ENCODE measurements at regions not wholly inside any gene's neighbourhood (a gene's known extent, or its start where the extent isn't known, plus 50 kb on each side); places are given as distances from the start of the nearest gene placed in this dataset.

GRCh38 chr7:66556177-66556548, 72.5 kb upstream of the KCTD7 start:
- DNase-seq: no peak
- TF ChIP-seq, protein P1, sequence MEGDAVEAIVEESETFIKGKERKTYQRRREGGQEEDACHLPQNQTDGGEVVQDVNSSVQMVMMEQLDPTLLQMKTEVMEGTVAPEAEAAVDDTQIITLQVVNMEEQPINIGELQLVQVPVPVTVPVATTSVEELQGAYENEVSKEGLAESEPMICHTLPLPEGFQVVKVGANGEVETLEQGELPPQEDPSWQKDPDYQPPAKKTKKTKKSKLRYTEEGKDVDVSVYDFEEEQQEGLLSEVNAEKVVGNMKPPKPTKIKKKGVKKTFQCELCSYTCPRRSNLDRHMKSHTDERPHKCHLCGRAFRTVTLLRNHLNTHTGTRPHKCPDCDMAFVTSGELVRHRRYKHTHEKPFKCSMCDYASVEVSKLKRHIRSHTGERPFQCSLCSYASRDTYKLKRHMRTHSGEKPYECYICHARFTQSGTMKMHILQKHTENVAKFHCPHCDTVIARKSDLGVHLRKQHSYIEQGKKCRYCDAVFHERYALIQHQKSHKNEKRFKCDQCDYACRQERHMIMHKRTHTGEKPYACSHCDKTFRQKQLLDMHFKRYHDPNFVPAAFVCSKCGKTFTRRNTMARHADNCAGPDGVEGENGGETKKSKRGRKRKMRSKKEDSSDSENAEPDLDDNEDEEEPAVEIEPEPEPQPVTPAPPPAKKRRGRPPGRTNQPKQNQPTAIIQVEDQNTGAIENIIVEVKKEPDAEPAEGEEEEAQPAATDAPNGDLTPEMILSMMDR (IDR thresholded peaks at IDR 0.05): no peak

DNA sequence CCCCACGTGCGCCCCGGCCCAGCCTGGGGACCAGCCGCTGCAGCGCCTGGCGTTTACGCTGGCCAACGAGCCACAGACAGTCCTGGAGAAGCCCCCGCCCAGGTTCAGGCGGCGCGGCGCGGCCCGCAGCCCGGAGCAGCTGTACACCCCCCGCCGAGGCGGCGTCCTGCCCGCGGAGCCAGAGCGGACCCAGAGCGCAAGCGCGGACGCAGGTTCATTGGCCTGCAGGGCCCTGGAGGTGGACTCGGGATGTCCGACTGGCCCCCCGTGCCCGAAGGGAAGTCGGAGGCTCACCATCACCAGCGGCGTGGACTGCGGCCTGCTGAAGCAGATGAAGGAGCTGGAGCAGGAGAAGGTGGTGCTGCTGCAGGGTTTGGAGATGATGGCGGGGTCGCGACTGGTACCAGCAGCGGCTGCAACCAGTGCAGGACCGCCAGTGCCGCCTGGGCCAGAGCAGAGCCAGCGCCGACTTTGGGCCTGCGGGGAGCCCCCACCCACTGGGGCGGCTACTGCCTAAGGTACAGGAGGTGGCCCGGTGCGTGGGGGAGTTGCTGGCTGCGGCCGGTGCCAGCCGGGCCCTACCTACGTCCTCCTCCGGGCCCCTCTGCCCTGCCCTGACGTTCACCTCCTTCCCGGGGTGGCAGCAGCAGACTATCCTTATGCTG, 72.0 kb upstream of the KCTD7 start:
- H3K27ac Mint-ChIP-seq: no peak overlapping the region
- peaks cover 17% of the 10 kb centered on the region for H3K36me3 Mint-ChIP-seq (ENCODE audit: low read depth)
- no peak for DNase-seq
- TF ChIP-seq, protein P1 (IDR thresholded peaks at IDR 0.05): no peak
- no peaks in the 10 kb centered on the region for H3K9me3 Mint-ChIP-seq
- peaks cover 3% of the 10 kb centered on the region for H3K27me3 Mint-ChIP-seq (ENCODE audit: insufficient read depth)
- peaks cover 44% of the 10 kb centered on the region for H3K4me1 Mint-ChIP-seq (ENCODE audit: low read depth)
- H3K4me3 Mint-ChIP-seq: no peak overlapping the region

More at GRCh38 chr7:66556177-66556548, 72.5 kb upstream of the KCTD7 start:
- Mint-ChIP-seq H3K27ac (no peak overlapping the region), H3K9me3 (no peaks in the 10 kb centered on the region), H3K27me3 (ENCODE audit: insufficient read depth) (peaks cover 3% of the 10 kb centered on the region), H3K4me3 (no peak overlapping the region), H3K36me3 (ENCODE audit: low read depth) (peaks cover 17% of the 10 kb centered on the region), H3K4me1 (ENCODE audit: low read depth) (peaks cover 47% of the 10 kb centered on the region)

GRCh38 chr7:66557214-66558200, 71.2 kb upstream of the KCTD7 start:
- TF ChIP-seq, protein P1 (IDR thresholded peaks at IDR 0.05): peak; percentile 95
- no peak overlapping the region for H3K27ac Mint-ChIP-seq
- H3K4me3 Mint-ChIP-seq: no peak overlapping the region
- peaks cover 3% of the 10 kb centered on the region for H3K27me3 Mint-ChIP-seq (ENCODE audit: insufficient read depth)
- no peaks in the 10 kb centered on the region for H3K9me3 Mint-ChIP-seq
- peaks cover 36% of the 10 kb centered on the region for H3K4me1 Mint-ChIP-seq (ENCODE audit: low read depth)
- H3K36me3 Mint-ChIP-seq (ENCODE audit: low read depth): peaks cover 12% of the 10 kb centered on the region
- peak; percentile 11 for DNase-seq

GRCh38 chr7:66558201-66558641, 70.5 kb upstream of the KCTD7 start:
- no peak overlapping the region for H3K4me3 Mint-ChIP-seq

More at GRCh38 chr7:66558201-66558641, 70.5 kb upstream of the KCTD7 start:
- no peak for DNase-seq
- Mint-ChIP-seq H3K4me1 (ENCODE audit: low read depth) (peaks cover 28% of the 10 kb centered on the region), H3K36me3 (ENCODE audit: low read depth) (peaks cover 10% of the 10 kb centered on the region), H3K9me3 (no peaks in the 10 kb centered on the region), H3K27ac (no peak overlapping the region), H3K27me3 (ENCODE audit: insufficient read depth) (peaks cover 3% of the 10 kb centered on the region)
- TF ChIP-seq, protein P1 (IDR thresholded peaks at IDR 0.05): no peak

All from HFFc6 (cell line).